ENCODE measurements at regions not wholly inside any gene's neighbourhood (a gene's known extent, or its start where the extent isn't known, plus 50 kb on each side); places are given as distances from the start of the nearest gene placed in this dataset.

DNA sequence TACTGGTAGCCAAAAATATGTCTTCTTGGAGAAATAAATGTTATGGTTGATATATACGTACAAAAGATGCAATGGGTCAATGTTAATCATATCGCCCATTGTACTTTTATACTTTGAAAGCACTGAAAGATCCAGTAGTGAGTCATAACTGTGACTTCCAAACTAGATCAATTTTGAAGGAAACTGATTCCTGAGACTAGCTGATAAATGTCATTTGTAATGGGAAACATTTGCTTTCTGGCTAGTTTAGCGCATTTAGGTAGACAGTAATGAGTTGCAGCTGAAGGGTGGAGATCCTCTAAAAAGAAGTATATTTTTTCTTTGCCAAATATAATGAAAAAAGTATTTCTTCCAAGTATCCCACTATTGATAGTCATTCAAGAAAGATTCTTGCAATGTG is 53.5 kb upstream of the ARHGAP21 start:
- Histone ChIP-seq H3K27ac (ENCODE audit: low read depth, low read length) (no peak overlapping the region), H3K4me3 (replicated peaks in 1 of 2; ENCODE audit: low read depth in 1 of 2, low read length in 2 of 2) (no peak overlapping the region), H3K36me3 (ENCODE audit: control insufficient read depth in 1 of 2, insufficient read depth in 2 of 2, low read length in 2 of 2) (no peaks in the 10 kb centered on the region), H2AFZ (ENCODE audit: low read depth, low read length, poor library complexity, severe bottlenecking) (no peak overlapping the region), H3K9me3 (ENCODE audit: control insufficient read depth in 1 of 2, insufficient read depth in 1 of 2, low read depth in 1 of 2, low read length in 2 of 2) (no peaks in the 10 kb centered on the region), H3K9me2 (ENCODE audit: insufficient read depth) (no peaks in the 10 kb centered on the region), H3K4me1 (ENCODE audit: control insufficient read depth in 1 of 2, insufficient read depth in 2 of 2, low read length in 2 of 2) (no peaks in the 10 kb centered on the region), H3K9ac (ENCODE audit: low read length) (no peak overlapping the region), H3K79me2 (ENCODE audit: insufficient read depth, low read length) (no peaks in the 10 kb centered on the region), H3K27me3 (ENCODE audit: insufficient read depth, low read length) (no peaks in the 10 kb centered on the region), H4K20me1 (ENCODE audit: insufficient read depth) (no peaks in the 10 kb centered on the region), H3K4me2 (ENCODE audit: low read length) (no peak overlapping the region)
- ChIA-PET POLR2A (no interaction called here), CTCF (no interaction called here), RAD21 (ENCODE audit: low non-redundant PET in 1 of 2, low total read pairs in 2 of 2, uncharacterized antibody in 2 of 2, unreplicated experiment in 2 of 2) (no interaction called here)
- no TSS peak for BruUV-seq (replicated peaks)
- DNase-seq (ENCODE audit: low read depth, low spot score) (no peak), ATAC-seq (no peak)
- intact Hi-C loops (cut with micrococcal nuclease), result no loop called here
- TF ChIP-seq CBX3 (IDR thresholded peaks at IDR 0.05; ENCODE audit: low read depth) (no peak), FOSL1 (IDR thresholded peaks at IDR 0.05; ENCODE audit: low read depth) (no peak), TCF7L2 (IDR thresholded peaks at IDR 0.05; ENCODE audit: borderline replicate concordance, extremely low read depth, insufficient read depth, insufficient read length) (no peak), POLR2A (IDR thresholded peaks at IDR 0.05; ENCODE audit: borderline replicate concordance, extremely low read depth, insufficient read depth, insufficient read length) (no peak), ZFX (IDR thresholded peaks at IDR 0.05) (no peak), POLR2AphosphoS5 (IDR thresholded peaks at IDR 0.05; ENCODE audit: low read depth, low read length) (no peak)
- TF ChIP-seq, protein P1, sequence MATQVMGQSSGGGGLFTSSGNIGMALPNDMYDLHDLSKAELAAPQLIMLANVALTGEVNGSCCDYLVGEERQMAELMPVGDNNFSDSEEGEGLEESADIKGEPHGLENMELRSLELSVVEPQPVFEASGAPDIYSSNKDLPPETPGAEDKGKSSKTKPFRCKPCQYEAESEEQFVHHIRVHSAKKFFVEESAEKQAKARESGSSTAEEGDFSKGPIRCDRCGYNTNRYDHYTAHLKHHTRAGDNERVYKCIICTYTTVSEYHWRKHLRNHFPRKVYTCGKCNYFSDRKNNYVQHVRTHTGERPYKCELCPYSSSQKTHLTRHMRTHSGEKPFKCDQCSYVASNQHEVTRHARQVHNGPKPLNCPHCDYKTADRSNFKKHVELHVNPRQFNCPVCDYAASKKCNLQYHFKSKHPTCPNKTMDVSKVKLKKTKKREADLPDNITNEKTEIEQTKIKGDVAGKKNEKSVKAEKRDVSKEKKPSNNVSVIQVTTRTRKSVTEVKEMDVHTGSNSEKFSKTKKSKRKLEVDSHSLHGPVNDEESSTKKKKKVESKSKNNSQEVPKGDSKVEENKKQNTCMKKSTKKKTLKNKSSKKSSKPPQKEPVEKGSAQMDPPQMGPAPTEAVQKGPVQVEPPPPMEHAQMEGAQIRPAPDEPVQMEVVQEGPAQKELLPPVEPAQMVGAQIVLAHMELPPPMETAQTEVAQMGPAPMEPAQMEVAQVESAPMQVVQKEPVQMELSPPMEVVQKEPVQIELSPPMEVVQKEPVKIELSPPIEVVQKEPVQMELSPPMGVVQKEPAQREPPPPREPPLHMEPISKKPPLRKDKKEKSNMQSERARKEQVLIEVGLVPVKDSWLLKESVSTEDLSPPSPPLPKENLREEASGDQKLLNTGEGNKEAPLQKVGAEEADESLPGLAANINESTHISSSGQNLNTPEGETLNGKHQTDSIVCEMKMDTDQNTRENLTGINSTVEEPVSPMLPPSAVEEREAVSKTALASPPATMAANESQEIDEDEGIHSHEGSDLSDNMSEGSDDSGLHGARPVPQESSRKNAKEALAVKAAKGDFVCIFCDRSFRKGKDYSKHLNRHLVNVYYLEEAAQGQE (IDR thresholded peaks at IDR 0.05; ENCODE audit: low read depth), result no peak
